K562 (cell line): ENCODE measurements at regions not wholly inside any gene's neighbourhood (a gene's known extent, or its start where the extent isn't known, plus 50 kb on each side); places are given as distances from the start of the nearest gene placed in this dataset.

Experiments
- ATF3 ChIP-seq, 2 experiments: fragments of 450-650 bp in 1 of 2; sonication (generic) in 1 of 2; formaldehyde crosslinking in 1 of 2; IDR thresholded peaks in 1 of 2; conservative IDR thresholded peaks in 1 of 2; 2 replicates each; pipeline versions ENCODE4 v1.6.1 to v1.8.1; 2016 to 2023; ENCODE audit warnings: mild to moderate bottlenecking in 2 of 2, moderate library complexity in 2 of 2, inconsistent platforms in 1 of 2, missing genetic modification reagents in 1 of 2
- CEBPG ChIP-seq, 3 experiments: fragments of 200-800 bp in 1 of 3; sonication (Bioruptor generic) in 1 of 3; sonication (generic) in 1 of 3; formaldehyde crosslinking in 1 of 3; IDR thresholded peaks in 2 of 3; conservative IDR thresholded peaks in 1 of 3; 2 replicates each; pipeline versions ENCODE4 v1.6.1 to v1.8.0; 2016 to 2022; ENCODE audit warnings: missing compliant biosample characterization in 2 of 3, missing genetic modification characterization in 2 of 3, mild to moderate bottlenecking in 1 of 3, missing genetic modification reagents in 1 of 3
- ETS1 ChIP-seq: conservative IDR thresholded peaks from 2 replicates; pipeline ENCODE4 v1.6.1; 2011; ENCODE audit warnings: low read depth, mild to moderate bottlenecking, low read length; ENCODE audit not compliant: control insufficient read depth
- GABPA ChIP-seq: fragments of 200-800 bp; sonication (Bioruptor generic); conservative IDR thresholded peaks from 2 replicates; pipeline ENCODE4 v1.6.1; 2016; ENCODE audit warnings: low read depth, missing genetic modification characterization, missing compliant biosample characterization
- GABPB1 ChIP-seq: sonication (generic); formaldehyde crosslinking; IDR thresholded peaks from 2 replicates; pipeline ENCODE4 v1.8.0; 2022; ENCODE audit warnings: mild to moderate bottlenecking, missing genetic modification reagents
- GTF2F1 ChIP-seq: IDR thresholded peaks from 2 replicates; pipeline ENCODE4 v1.6.1; 2011; ENCODE audit warnings: low read depth, low read length, improper control_type of control experiment
- HNRNPLL ChIP-seq: fragments of 200-400 bp; formaldehyde crosslinking; IDR thresholded peaks from 2 replicates; pipeline ENCODE4 v1.6.1; 2017; ENCODE audit warnings: low read length, low read depth, mild to moderate bottlenecking; ENCODE audit not compliant: poor library complexity, severe bottlenecking
- HSF4 ChIP-seq: fragments of 250-450 bp; sonication (Bioruptor Pico); IDR thresholded peaks from 2 replicates; pipeline ENCODE4 v2.1.2; 2022; ENCODE audit warnings: mild to moderate bottlenecking, moderate library complexity, borderline replicate concordance
- NCOR1 ChIP-seq: fragments of 450-650 bp; IDR thresholded peaks from 2 replicates; pipeline ENCODE4 v1.6.1; 2016; ENCODE audit warnings: mild to moderate bottlenecking, moderate library complexity
- RNF2 ChIP-seq: sonication (generic); IDR thresholded peaks from 2 replicates; pipeline ENCODE4 v1.6.1; 2016
- SFPQ ChIP-seq: fragments of 200-400 bp; formaldehyde crosslinking; IDR thresholded peaks from 2 replicates; pipeline ENCODE4 v1.6.1; 2017; ENCODE audit warnings: mild to moderate bottlenecking, low read depth, low read length, moderate library complexity
- SNIP1 ChIP-seq: fragments of 450-650 bp; IDR thresholded peaks from 2 replicates; pipeline ENCODE4 v1.7.1; 2017; ENCODE audit warnings: low read depth, mild to moderate bottlenecking
- TFAM ChIP-seq: fragments of 250-450 bp; sonication (Bioruptor Pico); conservative IDR thresholded peaks from 2 replicates; pipeline ENCODE4 v1.5.0; 2021; ENCODE audit warnings: mild to moderate bottlenecking, moderate library complexity
- ZBTB9 ChIP-seq: fragments of 450-650 bp; formaldehyde crosslinking; IDR thresholded peaks from 2 replicates; pipeline ENCODE4 v1.4.0; 2020; ENCODE audit warnings: mild to moderate bottlenecking, moderate library complexity
- ZNF584 ChIP-seq: fragments of 200-800 bp; sonication (Bioruptor generic); IDR thresholded peaks from 2 replicates; pipeline ENCODE4 v1.6.1; 2016; ENCODE audit warnings: low read depth, mild to moderate bottlenecking, missing genetic modification characterization, missing compliant biosample characterization
- ZNF609 ChIP-seq: sonication (generic); formaldehyde crosslinking; IDR thresholded peaks from 2 replicates; pipeline ENCODE4 v1.8.1; 2023; ENCODE audit warnings: missing genetic modification reagents, mild to moderate bottlenecking, borderline replicate concordance

GRCh38 chr5:164360589-164360988 lies 855.2 kb downstream of the MAT2B start (continued):
- TF ChIP-seq ATF3 (IDR thresholded peaks at IDR 0.05), result peak; percentile 85
- no peak for TF ChIP-seq ATF3 (CRISPR knock-in tag; conservative IDR thresholded peaks at IDR 0.05)
- no peak for TF ChIP-seq HNRNPLL
- TF ChIP-seq GABPA (tag), result no peak; the same call in 1 of the 2 replicates
- TF ChIP-seq CEBPG (CRISPR knock-in tag; IDR thresholded peaks at IDR 0.05), result peak; percentile 91
- peak in 1 of 2 experiments; percentile 89; a peak in 2 of 4 replicates for TF ChIP-seq CEBPG (tag; conservative IDR thresholded peaks at IDR 0.05 in 1 of 2, IDR thresholded peaks at IDR 0.05 in 1 of 2)
- peak; percentile 80 for TF ChIP-seq ZNF584 (CRISPR knock-in tag)
- peak; percentile 84; the same call in 1 of the 2 replicates for TF ChIP-seq RNF2
- no peak for TF ChIP-seq SFPQ
- TF ChIP-seq ZNF609 (CRISPR knock-in tag), result no peak
- no peak for TF ChIP-seq HSF4 (CRISPR knock-in tag)
- TF ChIP-seq GABPB1 (CRISPR knock-in tag), result no peak
- TF ChIP-seq NCOR1, result no peak
- TF ChIP-seq GTF2F1, result no peak
- TF ChIP-seq TFAM, result no peak
- TF ChIP-seq SNIP1, result no peak
- no peak for TF ChIP-seq ETS1
- no peak for TF ChIP-seq ZBTB9
